ENCODE measurements at regions not wholly inside any gene's neighbourhood (a gene's known extent, or its start where the extent isn't known, plus 50 kb on each side); places are given as distances from the start of the nearest gene placed in this dataset.
"Not testable (repeated sequence)": the region's sequence is repeated elsewhere in the genome, so short reads cannot be mapped to it uniquely, and the experiment has no call there.

- intact Hi-C loops (cut with DNase I), result no loop called here
- 67 to 77% methylated on average over 3 of the region's 3 CpGs for WGBS, 2 donors
- no peak for TF ChIP-seq POLR2A (IDR thresholded peaks at IDR 0.05)
- TF ChIP-seq, protein P1, sequence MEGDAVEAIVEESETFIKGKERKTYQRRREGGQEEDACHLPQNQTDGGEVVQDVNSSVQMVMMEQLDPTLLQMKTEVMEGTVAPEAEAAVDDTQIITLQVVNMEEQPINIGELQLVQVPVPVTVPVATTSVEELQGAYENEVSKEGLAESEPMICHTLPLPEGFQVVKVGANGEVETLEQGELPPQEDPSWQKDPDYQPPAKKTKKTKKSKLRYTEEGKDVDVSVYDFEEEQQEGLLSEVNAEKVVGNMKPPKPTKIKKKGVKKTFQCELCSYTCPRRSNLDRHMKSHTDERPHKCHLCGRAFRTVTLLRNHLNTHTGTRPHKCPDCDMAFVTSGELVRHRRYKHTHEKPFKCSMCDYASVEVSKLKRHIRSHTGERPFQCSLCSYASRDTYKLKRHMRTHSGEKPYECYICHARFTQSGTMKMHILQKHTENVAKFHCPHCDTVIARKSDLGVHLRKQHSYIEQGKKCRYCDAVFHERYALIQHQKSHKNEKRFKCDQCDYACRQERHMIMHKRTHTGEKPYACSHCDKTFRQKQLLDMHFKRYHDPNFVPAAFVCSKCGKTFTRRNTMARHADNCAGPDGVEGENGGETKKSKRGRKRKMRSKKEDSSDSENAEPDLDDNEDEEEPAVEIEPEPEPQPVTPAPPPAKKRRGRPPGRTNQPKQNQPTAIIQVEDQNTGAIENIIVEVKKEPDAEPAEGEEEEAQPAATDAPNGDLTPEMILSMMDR (IDR thresholded peaks at IDR 0.05), result no peak
- Histone ChIP-seq H3K27ac (no peak overlapping the region), H3K4me3 (no peak overlapping the region), H3K36me3 (no peaks in the 10 kb centered on the region), H3K27me3 (peaks cover 0 to 10% (median 0%) of the 10 kb centered on the region in 4 donors), H3K9me3 (no peaks in the 10 kb centered on the region), H3K4me1 (peaks cover 0 to 12% (median 0%) of the 10 kb centered on the region in 3 donors)
- DNase-seq, result no peak
These were observed 107.5 kb downstream of the SPP2 start for GRCh38 chr2:234157817-234158588.

- Histone ChIP-seq H3K4me1 (no peaks in the 10 kb centered on the region), H3K27ac (no peak overlapping the region), H3K27me3 (peaks cover 0 to 10% (median 0%) of the 10 kb centered on the region in 4 donors), H3K4me3 (no peak overlapping the region), H3K36me3 (no peaks in the 10 kb centered on the region), H3K9me3 (peaks cover 0 to 7% (median 5%) of the 10 kb centered on the region in 3 donors)
- intact Hi-C loops (cut with DNase I), result no loop called here
- TF ChIP-seq POLR2A (IDR thresholded peaks at IDR 0.05), result no peak
- TF ChIP-seq, protein P1 (IDR thresholded peaks at IDR 0.05), result no peak
- no peak for DNase-seq
- 77 to 89% methylated on average over 3 of the region's 3 CpGs for WGBS, 2 donors
These were observed 105.8 kb downstream of the SPP2 start for GRCh38 chr2:234156326-234156725.

DNA sequence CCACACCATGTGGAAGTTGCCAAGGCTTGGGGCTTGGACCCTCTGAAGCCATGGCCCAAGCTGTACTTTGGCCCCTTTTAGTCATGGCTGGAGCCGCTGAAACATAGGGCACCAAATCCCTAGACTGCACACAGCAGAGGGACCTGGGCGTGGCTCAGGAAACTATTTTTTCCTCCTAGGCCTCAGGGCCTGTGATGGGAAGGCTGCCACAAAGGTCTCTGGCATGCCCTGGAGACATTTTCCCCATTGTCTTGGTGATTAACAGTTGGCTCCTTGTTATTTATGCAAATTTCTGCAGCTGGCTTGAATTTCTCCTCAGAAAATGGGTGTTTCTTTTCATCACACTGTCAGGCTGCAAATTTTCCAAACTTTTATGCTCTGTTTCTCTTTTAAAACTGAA lies 102.3 kb downstream of the SPP2 start:
- H3K4me1 ChIP-seq; H3K27ac ChIP-seq; intact Hi-C loops (cut with DNase I); H3K36me3 ChIP-seq; H3K9me3 ChIP-seq; DNase-seq; H3K4me3 ChIP-seq: not testable (repeated sequence)
- H3K27me3 ChIP-seq, result peaks cover 0 to 10% (median 0%) of the 10 kb centered on the region in 4 donors
- WGBS, 2 donors, result 60 to 100% methylated on average over 1 of the region's 2 CpGs

GRCh38 chr2:234147335-234147861 lies 96.9 kb downstream of the SPP2 start:
- H3K4me1 ChIP-seq, result peaks cover 0 to 9% (median 0%) of the 10 kb centered on the region in 3 donors
- H3K36me3 ChIP-seq, result no peaks in the 10 kb centered on the region
- no peak for TF ChIP-seq POLR2A (IDR thresholded peaks at IDR 0.05)
- TF ChIP-seq, protein P1 (IDR thresholded peaks at IDR 0.05), result no peak
- no peak for DNase-seq
- peaks cover 0 to 2% (median 0%) of the 10 kb centered on the region in 3 donors for H3K9me3 ChIP-seq
- intact Hi-C loops (cut with DNase I), result no loop called here
- H3K27me3 ChIP-seq, result no peaks in the 10 kb centered on the region
- 65 to 71% methylated on average over 3 of the region's 3 CpGs for WGBS, 2 donors
- H3K4me3 ChIP-seq, result no peak overlapping the region
- no peak overlapping the region for H3K27ac ChIP-seq

- Histone ChIP-seq H3K36me3 (no peaks in the 10 kb centered on the region), H3K4me3 (no peak overlapping the region), H3K4me1 (peaks cover 0 to 9% (median 0%) of the 10 kb centered on the region in 3 donors), H3K9me3 (no peaks in the 10 kb centered on the region), H3K27ac (no peak overlapping the region), H3K27me3 (no peaks in the 10 kb centered on the region)
- DNase-seq, result no peak
- intact Hi-C loops (cut with DNase I), result no loop called here
- TF ChIP-seq, protein P1 (IDR thresholded peaks at IDR 0.05), result no peak
- TF ChIP-seq POLR2A (IDR thresholded peaks at IDR 0.05), result no peak
- WGBS, 2 donors, result 67 to 75% methylated on average over 8 of the region's 8 CpGs
These were observed 95.8 kb downstream of the SPP2 start for GRCh38 chr2:234146087-234146826.
